HG02973 (cell line): ENCODE measurements at regions not wholly inside any gene's neighbourhood (a gene's known extent, or its start where the extent isn't known, plus 50 kb on each side); places are given as distances from the start of the nearest gene placed in this dataset.

Source experiments
- ATAC-seq: cut with Tn5 transposase; IDR thresholded peaks from one replicate; pipeline ENCODE4 v1.9.1; 2021; ENCODE audit warnings: moderate library complexity; ENCODE audit not compliant: unreplicated experiment

GRCh38 chr3:6228958-6229683 lies 631.8 kb upstream of the GRM7 start:
- ATAC-seq: no peak

- ATAC-seq: no peak
These were observed 631.0 kb upstream of the GRM7 start for GRCh38 chr3:6229778-6230410.

GRCh38 chr3:6242104-6242503 lies 618.8 kb upstream of the GRM7 start:
- no peak for ATAC-seq

- no peak for ATAC-seq
These were observed 612.4 kb upstream of the GRM7 start for GRCh38 chr3:6248528-6248927.

GRCh38 chr3:6249679-6250078 lies 611.2 kb upstream of the GRM7 start:
- peak; percentile 62 for ATAC-seq

- peak; percentile 95 for ATAC-seq
These were observed 610.7 kb upstream of the GRM7 start for GRCh38 chr3:6250167-6250566.

GRCh38 chr3:6251612-6252400 lies 609.1 kb upstream of the GRM7 start:
- ATAC-seq: no peak

- ATAC-seq: no peak
These were observed 606.4 kb upstream of the GRM7 start for GRCh38 chr3:6254490-6254889.

- no peak for ATAC-seq
These were observed 605.7 kb upstream of the GRM7 start for GRCh38 chr3:6255229-6255628.

GRCh38 chr3:6260551-6261191 lies 600.2 kb upstream of the GRM7 start:
- no peak for ATAC-seq

- no peak for ATAC-seq
These were observed 598.9 kb upstream of the GRM7 start for GRCh38 chr3:6262010-6262409.

GRCh38 chr3:6264036-6264435 lies 596.9 kb upstream of the GRM7 start:
- no peak for ATAC-seq

GRCh38 chr3:6264906-6265305 lies 596.0 kb upstream of the GRM7 start:
- ATAC-seq: no peak

GRCh38 chr3:6266135-6266534 lies 594.8 kb upstream of the GRM7 start:
- no peak for ATAC-seq

- no peak for ATAC-seq
These were observed 587.0 kb upstream of the GRM7 start for GRCh38 chr3:6273878-6274277.

GRCh38 chr3:6281662-6282061 lies 579.3 kb upstream of the GRM7 start:
- ATAC-seq: no peak

- ATAC-seq: no peak
These were observed 578.0 kb upstream of the GRM7 start for GRCh38 chr3:6282918-6283317.

GRCh38 chr3:6287088-6287875 lies 573.6 kb upstream of the GRM7 start:
- no peak for ATAC-seq

GRCh38 chr3:6301626-6302025 lies 559.3 kb upstream of the GRM7 start:
- ATAC-seq: no peak

GRCh38 chr3:6315906-6316305 lies 545.0 kb upstream of the GRM7 start:
- no peak for ATAC-seq

- ATAC-seq: no peak
These were observed 538.9 kb upstream of the GRM7 start for GRCh38 chr3:6321999-6322398.
